Adrenal gland (tissue), 5 donors: ENCODE measurements at regions not wholly inside any gene's neighbourhood (a gene's known extent, or its start where the extent isn't known, plus 50 kb on each side); places are given as distances from the start of the nearest gene placed in this dataset.

Experiments used
- CTCF ChIP-seq, 6 experiments: fragments of 450-650 bp in 4 of 6; fragments of 200-600 bp in 2 of 6; sonication (generic) in 1 of 6; IDR thresholded peaks; 1 replicate in 5 of 6; 2 replicates in 1 of 6; pipeline versions ENCODE4 v1.5.1 to v1.8.0; 2016 to 2021; ENCODE audit warnings: antibody characterized with exemption in 6 of 6, mild to moderate bottlenecking in 2 of 6, moderate library complexity in 1 of 6
- POLR2A ChIP-seq, 2 donors: fragments of 450-650 bp; IDR thresholded peaks; one replicate each; pipeline ENCODE4 v1.6.1; 2017; ENCODE audit warnings: antibody characterized with exemption in 2 of 2, mild to moderate bottlenecking in 2 of 2, moderate library complexity in 1 of 2
- donor health status: DM: no; HTN: no; CAD: no.

GRCh38 chr14:98131406-98131805, 1140.6 kb downstream of the BCL11B start:
- TF ChIP-seq CTCF (IDR thresholded peaks at IDR 0.05), result no peak
- no peak for TF ChIP-seq POLR2A (IDR thresholded peaks at IDR 0.05)
